Adrenal gland (tissue), 5 donors: ENCODE measurements at regions not wholly inside any gene's neighbourhood (a gene's known extent, or its start where the extent isn't known, plus 50 kb on each side); places are given as distances from the start of the nearest gene placed in this dataset.

Experiments
- POLR2A ChIP-seq, 2 donors: fragments of 450-650 bp; IDR thresholded peaks; one replicate each; pipeline ENCODE4 v1.6.1; 2017; ENCODE audit warnings: antibody characterized with exemption in 2 of 2, mild to moderate bottlenecking in 2 of 2, moderate library complexity in 1 of 2
- TF ChIP-seq, protein P1 (sequence below), 6 experiments: fragments of 450-650 bp in 4 of 6; fragments of 200-600 bp in 2 of 6; sonication (generic) in 1 of 6; IDR thresholded peaks; 1 replicate in 5 of 6; 2 replicates in 1 of 6; pipeline versions ENCODE4 v1.5.1 to v1.8.0; 2016 to 2021; ENCODE audit warnings: antibody characterized with exemption in 6 of 6, mild to moderate bottlenecking in 2 of 6, moderate library complexity in 1 of 6
- donor health status: DM: no; HTN: no; CAD: no.

DNA sequence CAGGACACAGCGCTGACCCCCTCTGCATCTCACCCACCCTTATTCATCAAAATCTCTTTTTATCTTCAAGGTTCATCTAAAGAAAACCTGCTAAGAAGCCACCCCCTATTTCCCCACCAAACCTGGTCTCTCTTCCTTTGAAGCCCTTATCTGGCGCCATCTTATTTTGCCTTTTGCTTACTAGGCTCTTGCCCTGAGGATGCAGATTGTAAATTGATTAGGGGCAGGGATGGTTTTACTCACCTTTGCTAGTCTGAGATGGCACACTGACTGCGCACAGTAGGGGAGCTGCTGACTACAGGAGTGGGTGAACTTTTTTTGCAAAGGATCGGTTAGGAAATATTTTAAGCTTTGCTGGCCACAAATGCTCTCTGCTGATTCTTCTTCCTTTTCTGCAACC lies 78.9 kb upstream of the BHLHE40 start:
- TF ChIP-seq POLR2A (IDR thresholded peaks at IDR 0.05): no peak
- TF ChIP-seq, protein P1, sequence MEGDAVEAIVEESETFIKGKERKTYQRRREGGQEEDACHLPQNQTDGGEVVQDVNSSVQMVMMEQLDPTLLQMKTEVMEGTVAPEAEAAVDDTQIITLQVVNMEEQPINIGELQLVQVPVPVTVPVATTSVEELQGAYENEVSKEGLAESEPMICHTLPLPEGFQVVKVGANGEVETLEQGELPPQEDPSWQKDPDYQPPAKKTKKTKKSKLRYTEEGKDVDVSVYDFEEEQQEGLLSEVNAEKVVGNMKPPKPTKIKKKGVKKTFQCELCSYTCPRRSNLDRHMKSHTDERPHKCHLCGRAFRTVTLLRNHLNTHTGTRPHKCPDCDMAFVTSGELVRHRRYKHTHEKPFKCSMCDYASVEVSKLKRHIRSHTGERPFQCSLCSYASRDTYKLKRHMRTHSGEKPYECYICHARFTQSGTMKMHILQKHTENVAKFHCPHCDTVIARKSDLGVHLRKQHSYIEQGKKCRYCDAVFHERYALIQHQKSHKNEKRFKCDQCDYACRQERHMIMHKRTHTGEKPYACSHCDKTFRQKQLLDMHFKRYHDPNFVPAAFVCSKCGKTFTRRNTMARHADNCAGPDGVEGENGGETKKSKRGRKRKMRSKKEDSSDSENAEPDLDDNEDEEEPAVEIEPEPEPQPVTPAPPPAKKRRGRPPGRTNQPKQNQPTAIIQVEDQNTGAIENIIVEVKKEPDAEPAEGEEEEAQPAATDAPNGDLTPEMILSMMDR (IDR thresholded peaks at IDR 0.05): no peak
